H9 (cell line): ENCODE measurements at regions not wholly inside any gene's neighbourhood (a gene's known extent, or its start where the extent isn't known, plus 50 kb on each side); places are given as distances from the start of the nearest gene placed in this dataset.

Experiments
- DNase-seq: peaks from one replicate; pipeline ENCODE4 v3.0.0-alpha.2; 2017
- H2AFZ ChIP-seq: one replicate; pipeline ENCODE4 v1.6.1; 2013; ENCODE audit warnings: mild to moderate bottlenecking, low read length, control low read depth, moderate library complexity
- H2AK5ac ChIP-seq: 2 replicates; pipeline ENCODE4 v1.6.1; 2013; ENCODE audit warnings: low read length, control low read depth, mixed read lengths; ENCODE audit not compliant: insufficient read length
- H2BK120ac ChIP-seq: one replicate; pipeline ENCODE4 v1.6.1; 2013; ENCODE audit warnings: low read depth, mild to moderate bottlenecking, low read length, control low read depth, inconsistent platforms; ENCODE audit not compliant: poor library complexity, severe bottlenecking
- H2BK12ac ChIP-seq: 2 replicates; pipeline ENCODE4 v1.6.1; 2013; ENCODE audit warnings: low read length, control low read depth, mixed read lengths, low read depth; ENCODE audit not compliant: insufficient read length
- H2BK15ac ChIP-seq: 2 replicates; pipeline ENCODE4 v1.6.1; 2013; ENCODE audit warnings: low read depth, low read length, control low read depth
- H2BK20ac ChIP-seq: one replicate; pipeline ENCODE4 v1.6.1; 2013; ENCODE audit warnings: low read depth, mild to moderate bottlenecking, low read length, control low read depth, inconsistent platforms; ENCODE audit not compliant: poor library complexity, severe bottlenecking
- H2BK5ac ChIP-seq: 2 replicates; pipeline ENCODE4 v1.6.1; 2013; ENCODE audit warnings: low read length, control low read depth, mixed read lengths; ENCODE audit not compliant: insufficient read length
- H3K14ac ChIP-seq: 2 replicates; pipeline ENCODE4 v1.6.1; 2013; ENCODE audit warnings: low read length, control low read depth; ENCODE audit not compliant: insufficient read depth
- H3K18ac ChIP-seq: 2 replicates; pipeline ENCODE4 v1.6.1; 2013; ENCODE audit warnings: low read depth, mild to moderate bottlenecking, mixed read lengths, low read length, control low read depth; ENCODE audit not compliant: insufficient read length
- H3K23ac ChIP-seq: 2 replicates; pipeline ENCODE4 v1.6.1; 2013; ENCODE audit warnings: low read length, control low read depth, mixed read lengths, low read depth; ENCODE audit not compliant: insufficient read length
- H3K23me2 ChIP-seq: 2 replicates; pipeline ENCODE4 v1.6.1; 2013; ENCODE audit warnings: low read depth, mild to moderate bottlenecking, mixed read lengths, low read length, control low read depth; ENCODE audit not compliant: insufficient read length, poor library complexity, severe bottlenecking
- H3K27ac ChIP-seq: 2 replicates; pipeline ENCODE4 v1.5.1; 2013; ENCODE audit warnings: low read length, control low read depth, mixed read lengths, low read depth; ENCODE audit not compliant: insufficient read length
- H3K27me3 ChIP-seq: 2 replicates; pipeline ENCODE4 v1.6.1; 2013; ENCODE audit warnings: low read length, control low read depth, inconsistent platforms; ENCODE audit not compliant: insufficient read depth
- H3K4ac ChIP-seq: 2 replicates; pipeline ENCODE4 v1.6.1; 2013; ENCODE audit warnings: low read depth, mild to moderate bottlenecking, control low read depth, inconsistent platforms, low read length, moderate library complexity
- H3K4me1 ChIP-seq: 2 replicates; pipeline ENCODE4 v1.6.1; 2013; ENCODE audit warnings: low read length, control low read depth, inconsistent platforms; ENCODE audit not compliant: insufficient read depth
- H3K4me2 ChIP-seq: 2 replicates; pipeline ENCODE4 v1.6.1; 2013; ENCODE audit warnings: low read length, control low read depth, mixed read lengths; ENCODE audit not compliant: insufficient read length, insufficient read depth
- H3K56ac ChIP-seq: 2 replicates; pipeline ENCODE4 v1.6.1; 2013; ENCODE audit warnings: low read depth, mild to moderate bottlenecking, mixed read lengths, low read length, control low read depth; ENCODE audit not compliant: insufficient read length
- H3K79me1 ChIP-seq: 2 replicates; pipeline ENCODE4 v1.6.1; 2013; ENCODE audit warnings: low read depth, mild to moderate bottlenecking, moderate library complexity, low read length, control low read depth, inconsistent platforms; ENCODE audit not compliant: insufficient read depth, poor library complexity, severe bottlenecking
- H3K79me2 ChIP-seq: 2 replicates; pipeline ENCODE4 v1.6.1; 2013; ENCODE audit warnings: low read length, control low read depth, inconsistent platforms; ENCODE audit not compliant: insufficient read depth
- H3K9ac ChIP-seq: 2 replicates; pipeline ENCODE4 v1.6.1; 2013; ENCODE audit warnings: low read length, control low read depth, mixed read lengths; ENCODE audit not compliant: insufficient read length; ENCODE audit errors: extremely low read depth
- H3K9me3 ChIP-seq: one replicate; pipeline ENCODE4 v1.6.1; 2013; ENCODE audit warnings: low read depth, low read length, inconsistent platforms; ENCODE audit not compliant: control insufficient read depth
- H3T11ph ChIP-seq: one replicate; pipeline ENCODE4 v1.6.1; 2013; ENCODE audit warnings: mild to moderate bottlenecking, low read length, control low read depth, inconsistent platforms
- H4K20me1 ChIP-seq: one replicate; pipeline ENCODE4 v1.6.1; 2013; ENCODE audit not compliant: control insufficient read depth, insufficient read length, insufficient read depth
- H4K5ac ChIP-seq: 2 replicates; pipeline ENCODE4 v1.6.1; 2013; ENCODE audit warnings: low read depth, mild to moderate bottlenecking, mixed read lengths, low read length, control low read depth; ENCODE audit not compliant: insufficient read length
- H4K8ac ChIP-seq: replicated peaks from 2 replicates; pipeline ENCODE4 v1.6.1; 2013; ENCODE audit warnings: low read length, control low read depth, mixed read lengths, low read depth; ENCODE audit not compliant: insufficient read length
- H4K91ac ChIP-seq: 2 replicates; pipeline ENCODE4 v1.6.1; 2013; ENCODE audit warnings: low read depth, mild to moderate bottlenecking, moderate library complexity, mixed read lengths, low read length, control low read depth; ENCODE audit not compliant: insufficient read length
- H3K27ac Mint-ChIP-seq, 3 experiments: 2 replicates in 2 of 3; 3 replicates in 1 of 3; pipeline ENCODE4 v1.8.0; 2020 to 2021; ENCODE audit warnings: mixed read lengths in 3 of 3, mild to moderate bottlenecking in 1 of 3, moderate library complexity in 1 of 3
- H3K27me3 Mint-ChIP-seq: 2 replicates; pipeline ENCODE4 v1.8.0; 2021; ENCODE audit warnings: low read depth, mild to moderate bottlenecking, moderate library complexity, mixed read lengths
- H3K36me3 Mint-ChIP-seq, 3 experiments: 2 replicates in 2 of 3; 3 replicates in 1 of 3; pipeline ENCODE4 v1.8.0; 2020 to 2021; ENCODE audit warnings: low read depth in 3 of 3, mixed read lengths in 3 of 3; ENCODE audit not compliant: insufficient read depth in 1 of 3
- H3K4me1 Mint-ChIP-seq, 2 experiments: 2 replicates each; pipeline ENCODE4 v1.8.0; 2020; ENCODE audit warnings: mixed read lengths in 2 of 2
- H3K4me3 Mint-ChIP-seq, 2 experiments: 2 replicates in 1 of 2; 3 replicates in 1 of 2; pipeline ENCODE4 v1.8.0; 2020 to 2021; ENCODE audit warnings: mild to moderate bottlenecking in 2 of 2, mixed read lengths in 2 of 2, moderate library complexity in 1 of 2
- H3K9me3 Mint-ChIP-seq, 2 experiments: 2 replicates in 1 of 2; 3 replicates in 1 of 2; pipeline ENCODE4 v1.8.0; 2020; ENCODE audit warnings: mild to moderate bottlenecking in 2 of 2, mixed read lengths in 2 of 2, moderate library complexity in 1 of 2
- CTCF ChIP-seq: fragments of 200-600 bp; sonication (generic); conservative IDR thresholded peaks from 3 replicates; pipeline ENCODE4 v1.8.0; 2021; ENCODE audit warnings: antibody characterized with exemption, mild to moderate bottlenecking
- WGBS: extraction: QIAGEN DNeasy Blood & Tissue Kit; methylation state at CpG from one replicate; pipeline ENCODE4 v1.1.7; 2013; ENCODE audit warnings: missing lambda C conversion rate, low lambda C conversion rate, mixed read lengths; ENCODE audit not compliant: insufficient read length; ENCODE audit errors: extremely low coverage; 5-methylcytosine and 5-hydroxymethylcytosine counted together

- H3T11ph ChIP-seq = no peak overlapping the region
- H3K27ac ChIP-seq = no peak overlapping the region
- no peak overlapping the region for H4K91ac ChIP-seq
- H3K27ac Mint-ChIP-seq = no peak overlapping the region
- H2BK120ac ChIP-seq = no peak overlapping the region
- no peaks in the 10 kb centered on the region for H3K79me1 ChIP-seq
- no peak overlapping the region for H2BK5ac ChIP-seq
- H4K8ac ChIP-seq = no peak overlapping the region
- H4K5ac ChIP-seq = no peak overlapping the region
- H3K4ac ChIP-seq = no peak overlapping the region
- H3K27me3 ChIP-seq = no peaks in the 10 kb centered on the region
- H2BK20ac ChIP-seq = no peak overlapping the region
- no peaks in the 10 kb centered on the region; the same call in none of the 2 replicates for H3K27me3 Mint-ChIP-seq
- peaks cover 41 to 50% of the 10 kb centered on the region in 2 experiments for H3K4me1 Mint-ChIP-seq
- no peaks in the 10 kb centered on the region; the same call in 1 of the 2 replicates for H3K4me1 ChIP-seq
- H2AK5ac ChIP-seq = no peak overlapping the region
- no CpG with 5 or more reads among the region's 2 CpGs for WGBS
- no peak overlapping the region for H3K14ac ChIP-seq
- H3K18ac ChIP-seq = no peak overlapping the region
- H3K23me2 ChIP-seq = no peaks in the 10 kb centered on the region
- no peak overlapping the region for H3K9ac ChIP-seq
- peaks cover 0 to 17% (median 3%) of the 10 kb centered on the region in 3 experiments; a peak in 5 of 7 replicates for H3K36me3 Mint-ChIP-seq
- H3K23ac ChIP-seq = no peak overlapping the region
- no peak overlapping the region for H2BK15ac ChIP-seq
- no peaks in the 10 kb centered on the region for H3K9me3 ChIP-seq
- H3K9me3 Mint-ChIP-seq = peaks cover 6 to 15% of the 10 kb centered on the region in 2 experiments; a peak in 4 of 5 replicates
- no peak for TF ChIP-seq CTCF
- no peak overlapping the region for H3K56ac ChIP-seq
- no peak overlapping the region for H2BK12ac ChIP-seq
- DNase-seq = no peak
- H3K79me2 ChIP-seq = no peaks in the 10 kb centered on the region
- no peak overlapping the region for H2AFZ ChIP-seq
- H3K4me2 ChIP-seq = no peak overlapping the region
- H4K20me1 ChIP-seq = no peaks in the 10 kb centered on the region
- H3K4me3 Mint-ChIP-seq = no peak overlapping the region
Measured at GRCh38 chr16:76204249-76204648, 73.0 kb upstream of the CNTNAP4 start.
